HG03064 (cell line): ENCODE measurements at regions not wholly inside any gene's neighbourhood (a gene's known extent, or its start where the extent isn't known, plus 50 kb on each side); places are given as distances from the start of the nearest gene placed in this dataset.
"Not testable (repeated sequence)": the region's sequence is repeated elsewhere in the genome, so short reads cannot be mapped to it uniquely, and the experiment has no call there.

Experiments
- ATAC-seq: cut with Tn5 transposase; IDR thresholded peaks from one replicate; pipeline ENCODE4 v1.9.1; 2021; ENCODE audit warnings: low read depth; ENCODE audit not compliant: unreplicated experiment

- ATAC-seq = no peak
Observed at GRCh38 chr5:90289837-90290236, 119.7 kb downstream of the CETN3 start.

GRCh38 chr5:90287036-90287435 lies 122.5 kb downstream of the CETN3 start:
- no peak for ATAC-seq

- no peak for ATAC-seq
Observed at GRCh38 chr5:90285581-90285980, 124.0 kb downstream of the CETN3 start.

- ATAC-seq = no peak
Observed at GRCh38 chr5:90284375-90284774, 125.2 kb downstream of the CETN3 start.

GRCh38 chr5:90279091-90279490 lies 130.5 kb downstream of the CETN3 start:
- ATAC-seq = no peak

- ATAC-seq = no peak
Observed at GRCh38 chr5:90274216-90274615, 135.3 kb downstream of the CETN3 start.

GRCh38 chr5:90267646-90268045 lies 141.9 kb downstream of the CETN3 start:
- ATAC-seq = no peak

GRCh38 chr5:90265545-90265857 lies 144.1 kb downstream of the CETN3 start:
- no peak for ATAC-seq

GRCh38 chr5:90264689-90265544 lies 144.6 kb downstream of the CETN3 start:
- ATAC-seq = no peak

- ATAC-seq = no peak
Observed at GRCh38 chr5:90263102-90263820, 146.3 kb downstream of the CETN3 start.

- ATAC-seq = no peak
Observed at GRCh38 chr5:90251447-90251846, 158.1 kb downstream of the CETN3 start.

GRCh38 chr5:90248640-90249039 lies 160.9 kb downstream of the CETN3 start:
- no peak for ATAC-seq

- ATAC-seq = not testable (repeated sequence)
Observed at GRCh38 chr5:90243848-90244247, 165.7 kb downstream of the CETN3 start.

GRCh38 chr5:90233476-90233875 lies 176.1 kb downstream of the CETN3 start:
- no peak for ATAC-seq

GRCh38 chr5:90231688-90232087 lies 177.9 kb downstream of the CETN3 start:
- ATAC-seq = no peak

- no peak for ATAC-seq
Observed at GRCh38 chr5:90227683-90228082, 181.9 kb downstream of the CETN3 start.

GRCh38 chr5:90226433-90227099 lies 183.0 kb downstream of the CETN3 start:
- no peak for ATAC-seq

GRCh38 chr5:90224342-90224741 lies 185.2 kb downstream of the CETN3 start:
- no peak for ATAC-seq

GRCh38 chr5:90223756-90224155 lies 185.8 kb downstream of the CETN3 start:
- ATAC-seq = no peak

- ATAC-seq = no peak
Observed at GRCh38 chr5:90221951-90222350, 187.6 kb downstream of the CETN3 start.

- no peak for ATAC-seq
Observed at GRCh38 chr5:90220554-90220953, 189.0 kb downstream of the CETN3 start.

- no peak for ATAC-seq
Observed at GRCh38 chr5:90214991-90215390, 194.6 kb downstream of the CETN3 start.
